Uterus (tissue), 3 donors: ENCODE measurements at regions not wholly inside any gene's neighbourhood (a gene's known extent, or its start where the extent isn't known, plus 50 kb on each side); places are given as distances from the start of the nearest gene placed in this dataset.

ENCODE experiments used
- DNase-seq, 2 donors: peaks; one replicate each; pipeline ENCODE4 v3.0.0-alpha.2; 2019 to 2020
- H3K27ac ChIP-seq, 2 donors: fragments of 200-600 bp; sonication (generic); 1 replicate in 1 of 2; 2 replicates in 1 of 2; pipeline ENCODE4 v1.5.1; 2016 to 2018
- H3K27me3 ChIP-seq, 2 donors: fragments of 200-600 bp; sonication (generic); one replicate each; pipeline ENCODE4 v1.5.1; 2018 to 2019; ENCODE audit warnings: control low read depth in 1 of 2
- H3K36me3 ChIP-seq, 2 donors: fragments of 200-600 bp; sonication (generic); one replicate each; pipeline ENCODE4 v1.5.1; 2019; ENCODE audit warnings: control low read depth in 1 of 2
- H3K4me1 ChIP-seq, 2 donors: fragments of 200-600 bp; sonication (generic); one replicate each; pipeline ENCODE4 v1.5.1; 2018 to 2019; ENCODE audit warnings: control low read depth in 1 of 2
- H3K4me3 ChIP-seq, 2 donors: fragments of 200-600 bp; sonication (generic); 1 replicate in 1 of 2; 2 replicates in 1 of 2; pipeline ENCODE4 v1.5.1; 2018 to 2019; ENCODE audit warnings: mild to moderate bottlenecking in 1 of 2
- H3K9me3 ChIP-seq, 2 donors: fragments of 200-600 bp; sonication (generic); one replicate each; pipeline ENCODE4 v1.5.1; 2019; ENCODE audit warnings: control low read depth in 1 of 2
- CTCF ChIP-seq, 4 experiments: fragments of 200-600 bp in 2 of 4; fragments of 450-650 bp in 2 of 4; sonication (generic) in 2 of 4; IDR thresholded peaks; one replicate each; pipeline ENCODE4 v1.5.1; 2016 to 2019; ENCODE audit warnings: antibody characterized with exemption in 4 of 4, mild to moderate bottlenecking in 2 of 4, moderate library complexity in 1 of 4
- POLR2A ChIP-seq, 2 donors: fragments of 450-650 bp; IDR thresholded peaks; one replicate each; pipeline ENCODE4 v1.6.1; 2016; ENCODE audit warnings: antibody characterized with exemption in 2 of 2, mild to moderate bottlenecking in 1 of 2, moderate library complexity in 1 of 2
- intact Hi-C: fragments of 100-400 bp; cut with DNase I; formaldehyde crosslinking; loops from one replicate; pipeline ENCODE4 v1.15.1; 2023; ENCODE audit warnings: low total_unique reads
- donor health status: DM: yes; HTN: yes; CAD: no.

GRCh38 chr5:162852134-162852533 lies 585.3 kb upstream of the CCNG1 start:
- no peaks in the 10 kb centered on the region for H3K4me1 ChIP-seq
- no peaks in the 10 kb centered on the region for H3K36me3 ChIP-seq

GRCh38 chr5:162858770-162859169 lies 578.6 kb upstream of the CCNG1 start:
- H3K4me1 ChIP-seq, result no peaks in the 10 kb centered on the region
- intact Hi-C loops, result no loop called here
- H3K9me3 ChIP-seq, result peaks cover 0 to 8% of the 10 kb centered on the region in 2 donors
- H3K4me3 ChIP-seq, result no peak overlapping the region
- H3K27ac ChIP-seq, result no peak overlapping the region
- H3K36me3 ChIP-seq, result no peaks in the 10 kb centered on the region
- no peaks in the 10 kb centered on the region for H3K27me3 ChIP-seq
- no peak for DNase-seq
- TF ChIP-seq CTCF (IDR thresholded peaks at IDR 0.05), result no peak
- no peak for TF ChIP-seq POLR2A (IDR thresholded peaks at IDR 0.05)

More at GRCh38 chr5:162852134-162852533, 585.3 kb upstream of the CCNG1 start:
- H3K27ac ChIP-seq, result no peak overlapping the region
- DNase-seq, result no peak
- no peaks in the 10 kb centered on the region for H3K27me3 ChIP-seq
- intact Hi-C loops, result no loop called here
- H3K4me3 ChIP-seq, result no peak overlapping the region
- no peaks in the 10 kb centered on the region for H3K9me3 ChIP-seq
- TF ChIP-seq CTCF (IDR thresholded peaks at IDR 0.05) (no peak), POLR2A (IDR thresholded peaks at IDR 0.05) (no peak)

- no peaks in the 10 kb centered on the region for H3K36me3 ChIP-seq
- no peak for DNase-seq
- TF ChIP-seq POLR2A (IDR thresholded peaks at IDR 0.05) (no peak), CTCF (IDR thresholded peaks at IDR 0.05) (no peak)
- H3K27ac ChIP-seq, result no peak overlapping the region
- no peak overlapping the region for H3K4me3 ChIP-seq
- H3K27me3 ChIP-seq, result no peaks in the 10 kb centered on the region
- H3K9me3 ChIP-seq, result no peaks in the 10 kb centered on the region
- intact Hi-C loops, result no loop called here
- H3K4me1 ChIP-seq, result no peaks in the 10 kb centered on the region
Observed at GRCh38 chr5:162870966-162871365, 566.4 kb upstream of the CCNG1 start.

GRCh38 chr5:162882629-162883028 lies 554.8 kb upstream of the CCNG1 start:
- Histone ChIP-seq H3K27ac (no peak overlapping the region), H3K4me1 (no peaks in the 10 kb centered on the region), H3K4me3 (no peak overlapping the region), H3K36me3 (no peaks in the 10 kb centered on the region), H3K9me3 (no peaks in the 10 kb centered on the region), H3K27me3 (no peaks in the 10 kb centered on the region)
- no peak for DNase-seq
- TF ChIP-seq CTCF (IDR thresholded peaks at IDR 0.05) (no peak), POLR2A (IDR thresholded peaks at IDR 0.05) (no peak)
- intact Hi-C loops, result no loop called here

GRCh38 chr5:162886717-162887116 lies 550.7 kb upstream of the CCNG1 start:
- H3K9me3 ChIP-seq, result no peaks in the 10 kb centered on the region
- H3K4me1 ChIP-seq, result no peaks in the 10 kb centered on the region
- no peaks in the 10 kb centered on the region for H3K27me3 ChIP-seq
- TF ChIP-seq CTCF (IDR thresholded peaks at IDR 0.05), result no peak
- TF ChIP-seq POLR2A (IDR thresholded peaks at IDR 0.05), result no peak
- H3K27ac ChIP-seq, result no peak overlapping the region
- DNase-seq, result no peak
- H3K4me3 ChIP-seq, result no peak overlapping the region
- intact Hi-C loops, result no loop called here
- no peaks in the 10 kb centered on the region for H3K36me3 ChIP-seq
